ENCODE measurements at regions not wholly inside any gene's neighbourhood (a gene's known extent, or its start where the extent isn't known, plus 50 kb on each side); places are given as distances from the start of the nearest gene placed in this dataset.

DNA sequence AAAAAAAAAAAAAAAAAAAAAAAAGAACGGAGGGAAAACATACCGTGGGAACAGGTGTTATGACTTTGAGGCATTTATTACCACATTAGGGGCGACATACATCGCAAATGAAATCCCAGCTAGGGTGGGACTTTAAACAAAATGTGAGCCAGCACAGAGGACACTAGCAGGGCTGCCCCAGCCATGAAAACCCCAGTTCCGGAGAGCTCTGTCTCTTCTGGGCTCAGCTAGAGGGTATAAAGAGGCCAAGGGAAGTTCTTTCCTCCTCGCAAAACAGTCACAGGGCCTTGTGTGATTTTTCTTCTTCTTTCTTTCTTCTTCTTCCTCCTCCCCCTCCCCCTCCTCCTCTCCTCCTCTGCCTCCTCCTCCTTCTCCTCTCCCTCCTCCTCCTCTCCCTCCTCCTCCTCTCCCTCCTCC lies 59.9 kb upstream of the ECHDC3 start:
- no peak for TF ChIP-seq CTCF (IDR thresholded peaks at IDR 0.05)
- no peak for TF ChIP-seq POLR2AphosphoS5 (IDR thresholded peaks at IDR 0.05)
- no peak for TF ChIP-seq POLR2A (IDR thresholded peaks at IDR 0.05)
